NCI-H69 (cell line): ENCODE measurements at regions not wholly inside any gene's neighbourhood (a gene's known extent, or its start where the extent isn't known, plus 50 kb on each side); places are given as distances from the start of the nearest gene placed in this dataset.
A peak's percentile ranks its signal among the peaks of the same experiment; 100 is the strongest.

Source experiments
- DNase-seq: peaks from one replicate; lab custom pipeline; 2025; lab: John Stamatoyannopoulos, UW

DNA sequence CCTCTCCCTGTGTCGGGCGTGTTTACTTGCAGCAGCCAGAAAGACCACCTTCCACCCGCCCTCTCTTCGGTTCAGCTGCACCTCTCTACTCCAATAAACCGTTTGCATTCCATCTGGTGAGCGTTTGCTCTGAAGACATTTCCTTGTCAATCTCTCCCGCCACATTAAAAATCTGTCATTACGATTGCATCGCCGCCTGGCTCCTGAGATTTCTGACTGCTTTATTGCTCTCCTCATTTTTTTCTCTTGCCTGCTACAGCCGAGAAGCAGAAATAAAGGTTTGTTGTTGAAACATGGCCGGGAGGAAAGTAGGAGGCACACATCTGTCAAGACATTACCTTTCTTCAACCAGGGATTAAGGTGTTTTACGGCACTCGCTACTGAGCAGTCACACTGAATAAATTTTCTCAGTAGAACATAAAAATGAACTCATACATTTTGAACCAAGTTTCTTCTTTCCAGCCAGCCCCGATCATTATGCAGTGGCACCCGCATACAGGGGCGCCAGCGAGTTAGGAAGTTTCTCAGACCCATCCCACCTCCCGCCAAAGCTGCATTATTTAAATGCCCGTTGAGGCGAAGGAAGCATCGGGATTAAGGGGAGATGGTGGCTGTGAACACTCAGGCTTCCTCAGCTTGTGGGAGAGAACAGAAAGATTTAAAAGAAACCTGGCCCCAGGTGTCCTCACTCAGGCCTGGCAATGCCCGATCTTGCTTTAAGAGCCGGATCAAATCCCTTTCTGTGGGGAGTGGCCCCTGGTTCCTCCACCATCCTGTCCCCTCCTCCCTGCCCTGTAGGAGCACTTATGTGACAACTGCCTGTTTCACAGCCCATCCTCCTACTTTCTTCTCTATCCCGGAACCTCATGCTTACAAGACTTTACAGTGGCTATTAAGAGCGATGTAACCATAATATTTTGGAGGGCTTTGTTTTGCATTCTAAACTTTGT lies 1108.9 kb downstream of the BCL11B start:
- DNase-seq, result no peak

DNA sequence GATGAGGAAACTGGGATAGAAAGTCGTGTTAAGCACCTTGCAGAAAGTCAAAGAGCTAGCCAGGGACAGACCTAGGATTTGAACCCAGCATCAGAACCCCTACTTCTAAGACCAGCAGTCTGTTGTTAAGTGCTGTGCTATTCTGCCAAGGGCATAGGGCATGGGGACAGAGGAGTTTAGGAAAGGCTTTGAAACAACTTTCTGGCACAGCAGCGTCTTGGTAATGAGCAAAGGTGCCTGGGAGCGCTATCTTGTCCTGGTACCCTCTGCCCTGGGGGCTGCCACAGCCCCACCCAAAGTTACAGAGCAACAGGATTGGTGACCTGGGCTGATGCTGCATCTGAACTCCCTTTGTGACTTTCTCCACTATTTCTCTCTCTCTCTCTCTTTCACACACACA lies 1108.1 kb downstream of the BCL11B start:
- no peak for DNase-seq

DNA sequence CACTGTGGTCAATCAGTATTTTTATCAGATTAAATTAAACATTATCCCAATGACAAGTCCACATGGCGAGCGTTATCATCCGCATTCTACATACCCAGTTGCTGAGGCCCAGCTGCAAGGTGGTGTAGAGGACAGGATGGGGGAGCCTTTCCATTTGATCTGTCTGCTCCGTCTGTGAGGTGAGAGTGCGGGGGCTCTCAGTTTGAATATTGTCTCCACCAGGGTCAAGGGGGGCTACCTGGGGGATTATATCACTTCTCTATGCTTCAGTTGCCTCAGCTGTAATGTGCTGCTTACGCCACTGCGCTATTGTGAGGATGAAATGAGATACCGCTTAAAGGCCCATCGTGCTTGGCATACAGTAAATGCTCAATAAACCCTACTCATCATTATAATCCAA lies 1106.0 kb downstream of the BCL11B start:
- no peak for DNase-seq

DNA sequence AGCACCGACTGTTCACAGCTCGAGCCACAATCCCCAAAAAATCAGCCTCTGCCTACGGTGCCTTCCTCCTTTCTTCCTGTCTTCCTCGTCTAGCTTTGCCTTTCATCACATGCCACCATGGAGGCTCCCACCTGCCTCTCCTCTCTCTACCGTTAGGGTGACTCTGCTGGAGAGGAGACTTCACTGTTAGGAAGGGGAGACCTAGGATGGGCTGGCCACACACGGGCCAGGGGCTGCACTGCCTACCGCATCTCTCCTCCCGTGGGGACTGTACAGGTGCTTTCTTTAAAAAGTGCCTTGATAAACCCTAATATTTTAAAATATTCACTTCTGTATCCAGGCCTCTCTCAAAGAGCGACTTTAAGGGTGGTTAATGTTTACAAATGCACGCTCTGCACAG lies 1104.7 kb downstream of the BCL11B start:
- DNase-seq, result no peak

DNA sequence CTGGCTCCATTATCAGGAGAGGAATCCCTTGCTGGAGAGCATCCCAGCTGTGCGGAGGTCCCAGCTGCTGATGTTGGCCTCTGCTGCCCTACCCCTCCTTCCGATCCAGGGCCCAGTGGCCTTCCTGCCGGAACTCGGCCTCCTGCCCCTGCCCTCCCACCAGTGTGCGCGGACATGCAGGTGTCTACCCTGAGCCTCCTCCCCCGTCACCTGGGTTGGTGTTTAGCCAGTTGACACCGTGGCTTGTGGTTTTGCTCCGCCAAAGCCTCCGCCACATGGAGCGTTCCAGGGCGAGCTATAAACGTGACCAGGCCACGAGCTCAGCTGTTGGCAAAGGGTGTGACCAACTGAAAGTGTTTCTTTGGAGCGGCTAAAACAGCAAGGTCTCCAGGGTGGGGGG lies 1104.3 kb downstream of the BCL11B start:
- DNase-seq, result no peak

DNA sequence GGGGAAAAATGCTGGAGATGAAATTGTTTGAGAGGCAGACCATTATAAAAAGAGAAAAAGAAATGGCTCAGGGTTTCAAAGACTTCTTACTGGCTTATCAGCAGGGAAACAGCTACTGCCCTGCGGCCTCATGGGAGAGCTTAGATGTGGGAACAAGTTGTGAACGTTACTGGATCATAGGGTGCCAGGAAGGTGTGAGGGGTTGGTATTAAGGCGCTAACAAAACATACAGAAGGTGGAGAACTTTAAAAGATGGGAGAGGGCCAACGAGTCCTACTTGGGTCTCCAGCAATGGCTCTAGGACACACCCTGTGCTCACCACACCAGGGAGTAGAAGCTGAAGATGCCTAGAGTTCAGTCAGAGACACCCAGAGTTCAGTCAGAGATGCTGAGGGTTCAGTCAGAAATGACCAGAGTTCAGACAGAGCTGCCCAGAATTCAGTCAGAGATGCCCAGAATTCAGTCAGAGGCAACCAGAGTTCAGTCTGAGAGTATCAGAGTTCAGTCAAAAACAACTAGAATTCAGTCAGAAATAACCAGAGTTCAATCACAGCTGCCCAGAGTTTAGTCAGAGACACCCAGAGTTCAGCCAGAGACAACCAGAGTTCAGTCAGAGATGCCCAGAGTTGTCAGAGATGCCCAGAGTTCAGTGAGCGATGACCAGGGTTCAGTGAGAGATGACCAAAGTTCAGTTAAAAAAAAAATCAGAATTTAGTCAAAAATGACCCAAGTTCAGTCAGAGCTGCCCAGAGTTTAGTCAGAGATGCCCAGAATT lies 1103.6 kb downstream of the BCL11B start:
- DNase-seq, result no peak

DNA sequence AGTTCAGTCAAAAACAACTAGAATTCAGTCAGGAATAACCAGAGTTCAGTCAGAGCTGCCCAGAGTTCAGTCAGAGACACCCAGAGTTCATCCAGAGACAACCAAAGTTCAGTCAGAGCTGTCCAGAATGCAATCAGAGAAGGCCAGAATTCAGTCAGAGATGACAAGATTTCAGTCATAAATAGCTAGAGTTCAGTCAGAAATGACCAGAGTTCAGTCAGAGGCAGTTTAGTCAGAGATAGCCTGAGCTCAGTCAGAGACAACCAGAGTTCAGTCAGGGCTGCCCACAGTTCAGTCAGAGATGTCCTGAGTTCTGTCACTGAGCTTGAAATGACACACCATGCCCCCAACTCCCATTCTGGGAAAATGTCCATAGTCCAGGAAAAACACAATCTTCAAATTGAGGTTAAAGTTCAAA lies 1102.8 kb downstream of the BCL11B start:
- no peak for DNase-seq

DNA sequence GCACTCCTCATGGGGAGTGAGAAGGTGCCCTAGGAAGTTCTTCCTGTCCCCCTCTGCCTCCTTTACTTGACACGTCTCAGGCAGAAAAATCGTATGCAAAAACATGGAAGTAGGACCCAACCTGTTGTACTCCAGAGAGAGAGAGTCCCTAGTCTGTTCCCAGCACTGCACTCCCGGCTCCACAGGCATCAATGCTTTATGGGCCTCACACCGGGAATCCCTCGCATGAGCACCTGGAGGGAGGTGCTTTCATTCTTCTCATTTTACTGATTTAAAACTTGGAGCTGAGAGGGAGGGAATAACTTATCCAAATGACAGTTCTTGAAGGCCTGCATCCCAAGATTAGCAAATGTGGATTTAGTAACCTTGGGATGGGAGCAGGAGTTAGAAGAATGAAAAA lies 1101.4 kb downstream of the BCL11B start:
- no peak for DNase-seq

DNA sequence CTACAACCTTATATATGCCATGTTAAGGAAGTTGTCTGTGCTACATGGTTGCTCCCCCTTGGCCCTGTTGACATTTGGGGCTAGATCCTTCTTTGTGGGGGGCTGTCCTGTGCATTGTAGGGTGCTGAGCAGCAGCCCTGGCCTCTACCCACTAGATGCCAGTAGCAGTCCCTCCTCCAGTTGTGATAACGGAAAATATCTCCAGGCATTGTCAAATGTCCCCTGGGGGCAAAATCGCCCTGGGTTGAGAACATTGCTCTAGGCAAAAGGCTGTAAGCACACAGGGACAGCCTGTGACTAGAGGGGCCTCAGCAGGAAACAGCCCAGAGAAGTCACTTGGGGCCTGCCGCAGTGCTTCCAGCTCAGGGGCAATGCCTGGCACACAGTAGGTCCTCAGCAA lies 1100.3 kb downstream of the BCL11B start:
- no peak for DNase-seq

DNA sequence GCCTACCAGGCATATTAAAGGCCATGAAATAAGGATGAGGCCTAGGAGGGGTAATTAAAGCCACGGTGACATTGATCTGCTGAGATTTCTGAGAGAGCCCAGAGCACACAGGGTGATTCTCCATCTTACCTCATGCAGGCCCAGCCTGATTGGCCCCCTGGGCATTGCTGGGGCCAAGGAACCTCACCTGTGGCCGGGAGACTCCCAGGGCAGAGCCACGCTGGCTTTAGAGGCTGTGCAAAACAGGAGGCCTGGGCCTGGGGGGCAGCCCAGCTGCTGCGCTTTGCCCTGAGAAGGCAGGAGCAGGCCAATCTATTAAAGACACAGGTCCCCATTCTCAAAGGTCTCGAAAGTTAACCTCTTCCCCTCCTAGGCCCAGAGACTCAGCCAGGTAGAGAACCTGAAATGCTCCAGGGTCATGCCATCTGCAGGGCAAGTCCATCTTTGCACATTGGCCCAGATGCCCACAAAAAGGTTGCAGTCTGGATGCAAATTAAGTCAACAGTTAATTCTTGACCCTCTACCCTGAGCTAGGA lies 1099.7 kb downstream of the BCL11B start:
- no peak for DNase-seq

DNA sequence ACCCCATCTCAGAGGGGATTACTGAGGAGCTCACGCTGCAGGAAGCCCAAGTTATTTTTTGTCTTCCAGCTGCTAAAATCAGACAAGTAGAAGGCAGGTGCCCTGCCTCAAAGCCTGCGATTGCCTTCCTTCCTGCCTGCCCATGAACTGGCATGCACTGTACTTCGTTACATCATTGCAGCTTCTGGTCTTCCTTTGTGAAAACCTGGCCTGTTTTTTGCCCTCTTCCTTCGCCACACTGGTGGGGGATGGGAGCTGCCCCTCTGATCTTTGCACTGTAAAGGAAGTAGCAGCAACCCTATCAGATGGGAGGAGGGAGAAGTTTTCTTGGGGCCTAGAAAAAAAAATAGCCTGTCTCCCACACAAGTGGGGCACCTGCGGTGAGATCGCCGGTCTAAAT lies 1098.7 kb downstream of the BCL11B start:
- no peak for DNase-seq

DNA sequence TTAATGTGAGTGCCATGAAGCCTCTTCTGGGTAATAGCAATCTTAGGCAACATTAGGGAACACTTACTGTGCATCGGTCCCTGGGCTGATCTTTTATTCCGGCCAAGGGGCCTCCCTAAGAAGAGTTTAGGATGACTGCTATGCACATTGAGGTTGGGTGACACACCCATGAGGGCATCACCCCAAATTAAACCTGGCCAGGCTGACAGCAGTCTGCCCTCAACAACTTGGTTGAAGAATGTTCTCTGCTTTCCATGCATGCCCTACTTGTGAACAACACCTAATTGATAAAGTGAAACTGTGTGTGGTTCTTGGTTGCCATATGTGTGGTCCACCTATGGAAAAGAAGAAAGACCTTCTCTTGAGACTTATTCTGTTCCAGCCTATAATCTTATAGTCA lies 1098.0 kb downstream of the BCL11B start:
- DNase-seq, result no peak

DNA sequence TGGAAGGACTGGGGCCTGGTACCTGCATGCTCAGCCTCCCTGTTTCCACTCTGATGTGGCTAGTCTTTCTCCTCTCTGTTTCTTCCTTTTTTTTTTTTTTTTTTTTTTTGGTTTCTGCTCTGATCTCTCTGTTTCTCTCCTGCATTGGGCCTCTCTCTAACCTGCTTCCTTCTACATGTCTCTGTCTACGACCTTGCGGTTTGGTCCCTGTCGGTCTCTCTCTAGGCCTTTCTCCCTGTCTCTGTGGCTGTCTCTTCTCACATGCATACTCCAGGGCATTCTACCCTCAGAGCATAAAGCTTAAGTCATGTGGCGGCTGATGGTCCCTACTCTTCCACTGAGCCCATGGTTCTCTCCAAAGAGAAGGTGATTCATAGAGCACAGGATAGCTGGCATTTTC lies 1096.6 kb downstream of the BCL11B start:
- no peak for DNase-seq

DNA sequence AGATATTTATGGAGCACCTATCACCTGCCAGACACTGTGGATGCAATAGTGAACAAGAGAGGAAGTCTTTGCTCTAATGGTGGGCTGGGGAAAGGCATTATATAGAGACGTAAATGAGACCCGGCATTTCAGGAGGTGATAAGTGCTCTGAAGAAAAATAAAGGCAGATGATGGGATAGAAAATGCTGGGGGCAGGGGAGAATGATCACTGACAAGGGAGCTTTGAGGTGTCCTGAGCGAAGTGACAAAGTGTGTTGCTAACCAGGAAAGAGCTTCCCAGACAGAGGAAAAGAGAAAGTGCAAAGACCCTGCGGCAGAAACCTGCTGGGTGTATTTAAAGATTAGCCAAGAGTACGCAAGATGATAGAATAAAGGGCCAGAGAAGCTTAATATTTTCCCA lies 1096.1 kb downstream of the BCL11B start:
- no peak for DNase-seq

DNA sequence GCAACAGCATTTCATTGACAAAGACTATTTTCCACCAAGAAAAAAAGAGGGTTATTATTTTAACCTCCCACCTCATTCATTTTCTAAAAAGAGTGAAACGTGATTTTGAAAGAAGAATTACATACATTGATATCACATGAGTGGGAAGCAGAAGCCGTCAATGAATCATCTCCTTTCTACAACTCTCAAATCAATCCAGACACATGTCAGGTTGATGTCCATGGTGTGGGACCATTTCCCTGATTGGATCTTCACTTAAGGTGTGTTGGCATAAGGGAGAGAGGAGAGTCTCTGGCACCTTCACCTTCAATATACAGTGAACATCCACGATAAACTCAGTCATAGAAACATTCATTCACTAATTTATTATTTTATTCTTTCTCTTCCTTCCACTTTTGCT lies 1095.1 kb downstream of the BCL11B start:
- no peak for DNase-seq

DNA sequence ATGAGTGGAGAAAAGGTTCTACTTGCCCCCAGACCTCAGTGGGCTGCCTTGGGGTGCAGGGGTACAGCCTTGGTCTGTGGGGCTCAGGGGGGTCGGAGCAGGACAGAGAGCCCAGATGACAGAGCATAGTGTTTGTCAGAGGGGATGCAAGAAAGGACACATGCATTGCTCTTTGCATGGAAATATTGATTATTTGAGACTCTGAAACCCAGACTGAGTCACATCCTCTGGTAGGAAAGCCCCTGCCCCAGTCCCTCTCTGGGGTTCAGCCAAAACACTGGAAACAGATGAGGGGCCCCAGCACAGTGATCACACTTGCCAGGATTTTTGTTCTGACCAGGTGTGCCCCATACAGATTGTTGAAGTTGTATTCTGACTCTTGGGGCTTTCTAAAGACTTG lies 1094.4 kb downstream of the BCL11B start:
- no peak for DNase-seq

DNA sequence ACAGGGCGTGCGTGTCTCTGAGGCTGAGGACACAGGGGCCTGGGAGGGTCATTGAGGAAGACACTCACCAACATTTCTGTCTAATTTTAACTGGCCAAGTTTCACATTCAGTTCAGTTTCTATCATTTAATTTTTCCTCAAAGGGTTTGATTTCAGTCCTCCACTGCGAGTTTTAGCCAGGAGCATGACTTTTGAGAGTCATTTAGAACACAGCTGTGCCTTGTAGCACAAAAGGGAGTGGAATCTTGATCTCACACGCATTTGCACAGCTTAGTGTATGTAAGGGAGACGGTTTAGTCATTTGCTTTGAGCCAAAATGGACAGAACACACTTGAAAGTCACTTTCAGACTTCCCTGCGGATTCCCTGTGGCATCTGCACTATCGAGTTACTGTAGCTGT lies 1090.8 kb downstream of the BCL11B start:
- DNase-seq, result peak; percentile 6

DNA sequence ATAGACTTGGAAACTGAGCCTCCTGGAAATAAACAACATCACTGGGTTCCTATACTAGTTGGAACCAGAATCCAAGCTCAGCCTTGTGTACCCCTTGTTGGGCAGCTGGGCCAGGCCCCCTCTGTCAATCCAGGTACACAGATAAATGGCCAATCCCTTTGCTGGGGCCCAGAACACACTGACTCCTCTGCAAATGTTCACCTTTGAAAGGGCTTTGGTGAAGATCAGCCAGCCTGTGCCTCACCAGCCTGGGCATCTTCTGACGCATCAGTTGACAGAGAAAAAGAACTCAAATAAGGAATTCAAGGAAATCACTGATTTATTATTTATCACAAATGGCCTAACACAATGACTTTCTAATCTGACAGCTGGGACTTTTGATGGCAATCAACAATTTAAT lies 1090.2 kb downstream of the BCL11B start:
- no peak for DNase-seq

DNA sequence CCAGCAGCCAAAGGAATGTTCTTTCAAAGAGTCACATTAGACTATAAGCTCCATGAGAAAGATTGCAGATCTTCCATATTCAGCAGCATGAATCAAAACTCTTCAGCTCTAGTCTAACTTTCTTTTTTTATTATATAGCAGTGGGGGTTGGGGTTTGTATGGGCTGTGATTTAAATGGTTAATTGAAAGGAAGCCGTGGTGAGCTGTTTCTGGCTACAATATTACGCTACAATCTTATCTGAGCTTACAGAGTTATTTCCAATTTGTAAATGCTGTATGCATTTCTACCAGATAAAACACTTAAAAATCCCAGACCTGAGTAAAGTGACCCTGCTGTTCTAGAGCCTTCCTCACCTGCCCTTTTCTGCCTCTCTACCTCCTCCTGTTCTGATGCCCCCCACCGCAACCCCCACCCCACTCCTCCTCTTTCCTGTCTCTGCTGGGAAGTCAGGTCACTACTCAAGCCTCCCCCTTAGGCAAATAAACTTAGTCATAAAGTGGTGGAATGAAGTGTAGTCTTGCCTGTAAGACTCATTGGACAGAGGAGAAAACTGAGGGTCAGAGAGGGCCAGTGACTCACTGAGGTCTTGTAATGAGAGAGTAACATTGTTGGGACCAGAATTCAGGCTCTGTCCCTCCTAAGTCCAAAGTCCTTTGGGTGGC lies 1089.5 kb downstream of the BCL11B start:
- no peak for DNase-seq

DNA sequence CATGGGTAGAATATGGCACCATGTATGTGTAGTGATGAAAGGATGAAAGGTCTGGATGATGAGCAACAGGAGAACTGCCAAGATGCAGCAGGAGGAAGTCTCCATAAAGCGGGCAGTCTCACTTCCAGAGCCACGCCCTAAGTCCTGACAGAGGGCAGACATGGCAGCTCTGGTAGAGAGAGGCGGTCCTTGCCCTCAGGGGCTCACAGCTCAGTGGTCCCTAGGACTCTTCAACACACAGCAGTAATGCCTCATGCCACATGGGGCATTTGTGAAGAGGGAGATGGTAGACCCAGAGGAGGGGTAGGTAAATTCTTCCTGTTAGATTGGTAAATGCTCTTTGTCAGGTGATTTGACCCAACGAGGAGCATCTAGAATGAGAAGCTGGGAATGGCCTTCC lies 1088.4 kb downstream of the BCL11B start:
- no peak for DNase-seq

DNA sequence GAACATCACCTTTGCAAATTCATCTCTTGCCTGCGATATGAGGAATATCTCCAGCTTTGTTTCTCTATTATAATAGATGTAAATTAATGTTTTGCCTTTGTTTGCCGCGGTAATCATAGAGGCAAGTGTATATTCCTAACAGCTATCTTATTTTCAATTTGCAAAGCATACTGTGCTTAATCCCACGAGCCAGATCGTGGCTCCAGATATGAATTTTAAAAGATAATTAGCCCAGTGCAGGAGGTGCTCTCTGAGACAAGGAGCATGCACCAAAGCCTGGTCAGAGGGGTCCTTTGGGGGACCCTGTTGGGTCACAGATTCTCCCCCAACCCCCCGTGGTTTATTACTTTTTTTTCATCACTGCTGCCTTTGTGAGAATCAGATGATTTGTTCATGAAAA lies 1087.5 kb downstream of the BCL11B start:
- DNase-seq, result no peak

DNA sequence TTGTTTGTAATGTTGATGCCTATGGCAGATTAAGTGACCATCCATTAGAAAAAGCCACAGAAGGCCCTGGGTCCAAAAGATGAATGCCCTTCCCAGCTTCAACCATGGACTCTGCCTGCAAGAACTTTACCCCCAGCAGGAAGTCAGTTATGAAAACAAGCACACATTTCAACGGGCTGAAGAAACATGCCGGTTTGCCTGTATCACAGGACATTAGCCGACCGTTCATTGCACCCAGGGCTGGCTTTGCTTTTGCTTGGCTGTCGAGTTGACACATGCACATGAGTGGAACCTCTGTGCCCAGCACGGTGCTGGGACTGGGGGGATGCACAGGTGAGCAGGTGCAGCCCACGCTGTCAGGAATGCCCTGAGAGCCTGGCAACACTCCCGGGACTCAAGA lies 1087.0 kb downstream of the BCL11B start:
- no peak for DNase-seq

DNA sequence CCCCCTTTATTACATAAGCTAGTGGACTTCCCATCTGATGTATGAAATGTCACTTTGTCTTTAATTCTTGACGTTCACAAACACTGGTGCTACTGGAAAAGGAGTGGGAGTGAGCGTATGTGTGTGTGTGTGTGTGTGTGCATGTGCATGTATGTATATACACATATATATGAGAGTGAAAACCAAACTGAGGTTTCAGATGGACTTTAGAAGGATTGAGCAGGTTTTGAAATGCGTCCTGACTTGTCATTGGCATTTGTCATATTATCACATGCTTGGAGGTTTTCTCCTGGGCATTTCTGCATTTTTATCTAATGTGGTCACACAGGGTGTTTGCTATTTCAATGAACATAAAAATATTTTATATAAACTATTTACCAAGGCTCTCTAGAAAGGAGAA lies 1085.9 kb downstream of the BCL11B start:
- DNase-seq, result no peak
